HCT116 (cell line): ENCODE measurements at regions not wholly inside any gene's neighbourhood (a gene's known extent, or its start where the extent isn't known, plus 50 kb on each side); places are given as distances from the start of the nearest gene placed in this dataset.

Experiments
- ATAC-seq: fragments of 200-7000 bp; cut with Tn5 transposase; 2 replicates; pipeline ENCODE4 v1.9.1; 2020; ENCODE audit warnings: mild to moderate bottlenecking, moderate library complexity
- BruUV-seq: library from RNA; stranded (reverse); fragments of 400-500 nt; replicated peaks from 2 replicates; lab custom pipeline; 2021; lab: Mats Ljungman, UMichigan
- CTCF ChIA-PET: fragments of 300-600 bp; sonication (Branson Sonifier 250); formaldehyde crosslinking; loops from one replicate; lab custom pipeline; 2021; ENCODE audit warnings: antibody characterized with exemption; lab: Charles Lee
- POLR2A ChIA-PET: fragments of 300-600, 350-600 bp; sonication (Branson Sonifier 250); formaldehyde crosslinking; loops from one replicate; lab custom pipeline; 2021; ENCODE audit warnings: antibody characterized with exemption; lab: Charles Lee
- RAD21 ChIA-PET, 2 experiments: fragments of 300-600 bp; sonication (Branson Sonifier 250); formaldehyde crosslinking; loops; one replicate each; lab custom pipeline; 2023; ENCODE audit warnings: low total read pairs in 2 of 2; ENCODE audit not compliant: uncharacterized antibody in 2 of 2, unreplicated experiment in 2 of 2, low non-redundant PET in 1 of 2; lab: Charles Lee
- DNase-seq: peaks from one replicate; pipeline ENCODE4 v3.0.0-alpha.2; 2010; ENCODE audit warnings: low read depth, low spot score
- H2AFZ ChIP-seq: fragments of 200-600 bp; shearing (Covaris generic), sonication (generic); 2 replicates; pipeline ENCODE4 v1.6.1; 2017; ENCODE audit warnings: low read depth, mixed run types, mixed read lengths, antibody characterized with exemption, low read length; ENCODE audit not compliant: poor library complexity, severe bottlenecking
- H3K27ac ChIP-seq: 2 replicates; pipeline ENCODE4 v1.5.1; 2012; ENCODE audit warnings: low read depth, low read length
- H3K27me3 ChIP-seq: fragments of 200-600 bp; sonication (generic); 2 replicates; pipeline ENCODE4 v1.6.1; 2016; ENCODE audit warnings: mixed run types, low read length, mixed read lengths; ENCODE audit not compliant: insufficient read depth
- H3K36me3 ChIP-seq, 2 experiments: fragments of 200-500 bp in 1 of 2; fragments of 200-600 bp in 1 of 2; sonication (Bioruptor generic) in 1 of 2; sonication (generic) in 1 of 2; 2 replicates each; pipeline versions ENCODE4 v1.5.1 to v1.6.1; 2014 to 2016; ENCODE audit warnings: low read length in 2 of 2, inconsistent platforms in 1 of 2, mixed read lengths in 1 of 2, mixed run types in 1 of 2; ENCODE audit not compliant: insufficient read depth in 2 of 2, control insufficient read depth in 1 of 2
- H3K4me1 ChIP-seq, 2 experiments: fragments of 200-600 bp in 1 of 2; sonication (generic) in 1 of 2; 2 replicates each; pipeline versions ENCODE4 v1.5.1 to v1.6.1; 2012 to 2017; ENCODE audit warnings: low read length in 2 of 2, inconsistent platforms in 1 of 2, mild to moderate bottlenecking in 1 of 2, mixed read lengths in 1 of 2, mixed run types in 1 of 2, moderate library complexity in 1 of 2; ENCODE audit not compliant: insufficient read depth in 2 of 2, control insufficient read depth in 1 of 2
- H3K4me2 ChIP-seq: fragments of 200-600 bp; sonication (generic); 2 replicates; pipeline ENCODE4 v1.6.1; 2017; ENCODE audit warnings: mixed run types, low read length, mixed read lengths
- H3K4me3 ChIP-seq, 2 experiments: fragments of 200-600 bp in 1 of 2; sonication (generic) in 1 of 2; replicated peaks in 1 of 2; 2 replicates each; pipeline ENCODE4 v1.5.1; 2011 to 2016; ENCODE audit warnings: low read length in 2 of 2, control low read depth in 1 of 2, low read depth in 1 of 2, mild to moderate bottlenecking in 1 of 2, mixed read lengths in 1 of 2, mixed run types in 1 of 2
- H3K79me2 ChIP-seq: fragments of 200-600 bp; sonication (generic); 2 replicates; pipeline ENCODE4 v1.6.1; 2017; ENCODE audit warnings: mild to moderate bottlenecking, mixed run types, low read length, moderate library complexity, mixed read lengths; ENCODE audit not compliant: insufficient read depth
- H3K9ac ChIP-seq: fragments of 200-600 bp; sonication (generic); 2 replicates; pipeline ENCODE4 v1.6.1; 2016; ENCODE audit warnings: low read length, mixed read lengths
- H3K9me2 ChIP-seq: fragments of 200-600 bp; sonication (generic), shearing (Covaris generic); 2 replicates; pipeline ENCODE4 v1.6.1; 2017; ENCODE audit warnings: mixed run types, mild to moderate bottlenecking, moderate library complexity; ENCODE audit not compliant: insufficient read depth
- H3K9me3 ChIP-seq, 2 experiments: fragments of 200-500 bp in 1 of 2; fragments of 200-600 bp in 1 of 2; sonication (Bioruptor generic) in 1 of 2; sonication (generic) in 1 of 2; 2 replicates each; pipeline ENCODE4 v1.6.1; 2014 to 2017; ENCODE audit warnings: low read length in 2 of 2, mixed read lengths in 2 of 2, inconsistent platforms in 1 of 2, low read depth in 1 of 2, mild to moderate bottlenecking in 1 of 2, mixed run types in 1 of 2, moderate library complexity in 1 of 2; ENCODE audit not compliant: control insufficient read depth in 1 of 2, insufficient read depth in 1 of 2
- H4K20me1 ChIP-seq: fragments of 200-600 bp; sonication (generic), shearing (Covaris generic); 2 replicates; pipeline ENCODE4 v1.6.1; 2017; ENCODE audit warnings: mixed run types, mild to moderate bottlenecking, moderate library complexity; ENCODE audit not compliant: insufficient read depth
- ATF3 ChIP-seq: IDR thresholded peaks from 2 replicates; pipeline ENCODE4 v1.6.1; 2012
- CBX3 ChIP-seq: IDR thresholded peaks from 2 replicates; pipeline ENCODE4 v1.6.1; 2012; ENCODE audit warnings: low read depth
- CEBPB ChIP-seq: IDR thresholded peaks from 2 replicates; pipeline ENCODE4 v1.6.1; 2012; ENCODE audit warnings: low read depth
- EGR1 ChIP-seq: IDR thresholded peaks from 2 replicates; pipeline ENCODE4 v1.6.1; 2012; ENCODE audit warnings: low read depth
- ELF1 ChIP-seq: IDR thresholded peaks from 2 replicates; pipeline ENCODE4 v1.6.1; 2012; ENCODE audit warnings: low read depth, borderline replicate concordance
- FOSL1 ChIP-seq: IDR thresholded peaks from 2 replicates; pipeline ENCODE4 v1.6.1; 2012; ENCODE audit warnings: low read depth
- JUND ChIP-seq: IDR thresholded peaks from 2 replicates; pipeline ENCODE4 v1.6.1; 2012
- POLR2A ChIP-seq: IDR thresholded peaks from 2 replicates; pipeline ENCODE4 v1.7.0; 2011; ENCODE audit warnings: borderline replicate concordance; ENCODE audit not compliant: insufficient read depth, insufficient read length; ENCODE audit errors: extremely low read depth
- RAD21 ChIP-seq: IDR thresholded peaks from 2 replicates; pipeline ENCODE4 v1.6.1; 2012; ENCODE audit warnings: low read depth, mild to moderate bottlenecking
- REST ChIP-seq: IDR thresholded peaks from 2 replicates; pipeline ENCODE4 v1.6.1; 2012; ENCODE audit warnings: low read depth
- ZNF274 ChIP-seq: fragments of 200-500 bp; sonication (Bioruptor generic); IDR thresholded peaks from 2 replicates; pipeline ENCODE4 v1.6.1; 2014; ENCODE audit warnings: mild to moderate bottlenecking, low read depth, low read length, inconsistent platforms
- intact Hi-C: fragments of 100-400 bp; cut with micrococcal nuclease; formaldehyde crosslinking; loops from 2 replicates; pipeline ENCODE4 v1.10.0; 2022
- TF ChIP-seq, protein P1 (sequence below), 3 experiments: fragments of 200-600 bp in 1 of 3; sonication (generic) in 1 of 3; IDR thresholded peaks in 2 of 3; conservative IDR thresholded peaks in 1 of 3; 2 replicates each; pipeline ENCODE4 v1.5.1; 2012 to 2017; ENCODE audit warnings: low read depth in 2 of 3, low read length in 2 of 3, antibody characterized with exemption in 1 of 3, borderline replicate concordance in 1 of 3, control low read depth in 1 of 3, mild to moderate bottlenecking in 1 of 3, mixed read lengths in 1 of 3, mixed run types in 1 of 3, moderate library complexity in 1 of 3; ENCODE audit not compliant: insufficient read depth in 1 of 3
- TF ChIP-seq, protein P2 (sequence below): IDR thresholded peaks from 2 replicates; pipeline ENCODE4 v1.6.1; 2012

DNA sequence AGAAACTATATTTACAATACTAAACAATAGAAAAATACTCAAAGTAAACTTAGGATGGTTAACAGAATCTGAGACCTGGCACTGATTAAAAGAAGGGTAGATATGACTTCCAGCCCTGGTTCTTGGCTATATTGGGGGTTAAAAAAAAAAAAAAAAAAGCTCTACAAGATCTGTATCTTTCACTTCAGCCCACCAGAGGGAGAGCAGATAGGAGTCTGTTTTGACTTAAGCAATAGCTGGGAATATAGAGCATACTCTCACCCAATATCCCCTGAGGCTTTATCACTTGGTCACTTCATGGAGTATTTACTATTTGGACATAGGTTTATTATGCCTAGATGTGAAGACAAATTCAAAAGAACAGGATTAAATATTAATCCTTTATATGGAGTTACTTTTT, 598.9 kb upstream of the LINC00305 start:
- no peak overlapping the region for H3K9ac ChIP-seq
- BruUV-seq, result no TSS peak
- TF ChIP-seq ATF3, result no peak
- TF ChIP-seq ZNF274, result no peak
- TF ChIP-seq RAD21, result no peak
- no peak for TF ChIP-seq EGR1
- TF ChIP-seq FOSL1, result no peak
- no peak for TF ChIP-seq CBX3
- TF ChIP-seq ELF1, result no peak
- no peak for TF ChIP-seq POLR2A
- TF ChIP-seq JUND, result no peak
- TF ChIP-seq CEBPB, result no peak
- TF ChIP-seq, protein P1, sequence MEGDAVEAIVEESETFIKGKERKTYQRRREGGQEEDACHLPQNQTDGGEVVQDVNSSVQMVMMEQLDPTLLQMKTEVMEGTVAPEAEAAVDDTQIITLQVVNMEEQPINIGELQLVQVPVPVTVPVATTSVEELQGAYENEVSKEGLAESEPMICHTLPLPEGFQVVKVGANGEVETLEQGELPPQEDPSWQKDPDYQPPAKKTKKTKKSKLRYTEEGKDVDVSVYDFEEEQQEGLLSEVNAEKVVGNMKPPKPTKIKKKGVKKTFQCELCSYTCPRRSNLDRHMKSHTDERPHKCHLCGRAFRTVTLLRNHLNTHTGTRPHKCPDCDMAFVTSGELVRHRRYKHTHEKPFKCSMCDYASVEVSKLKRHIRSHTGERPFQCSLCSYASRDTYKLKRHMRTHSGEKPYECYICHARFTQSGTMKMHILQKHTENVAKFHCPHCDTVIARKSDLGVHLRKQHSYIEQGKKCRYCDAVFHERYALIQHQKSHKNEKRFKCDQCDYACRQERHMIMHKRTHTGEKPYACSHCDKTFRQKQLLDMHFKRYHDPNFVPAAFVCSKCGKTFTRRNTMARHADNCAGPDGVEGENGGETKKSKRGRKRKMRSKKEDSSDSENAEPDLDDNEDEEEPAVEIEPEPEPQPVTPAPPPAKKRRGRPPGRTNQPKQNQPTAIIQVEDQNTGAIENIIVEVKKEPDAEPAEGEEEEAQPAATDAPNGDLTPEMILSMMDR (IDR thresholded peaks at IDR 0.05 in 2 of 3, conservative IDR thresholded peaks at IDR 0.05 in 1 of 3; ENCODE audit: borderline replicate concordance in 1 of 3, insufficient read depth in 1 of 3, low read depth in 2 of 3, low read length in 2 of 3), result no peak
- no peak for TF ChIP-seq REST
- TF ChIP-seq, protein P2, sequence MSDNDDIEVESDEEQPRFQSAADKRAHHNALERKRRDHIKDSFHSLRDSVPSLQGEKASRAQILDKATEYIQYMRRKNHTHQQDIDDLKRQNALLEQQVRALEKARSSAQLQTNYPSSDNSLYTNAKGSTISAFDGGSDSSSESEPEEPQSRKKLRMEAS, result no peak

More for the DNA sequence above, 598.9 kb upstream of the LINC00305 start:
- H3K79me2 ChIP-seq, result no peaks in the 10 kb centered on the region
- no peak for ATAC-seq
- H4K20me1 ChIP-seq, result no peaks in the 10 kb centered on the region
- H3K4me3 ChIP-seq, result no peak overlapping the region
- ChIA-PET POLR2A (no interaction called here), CTCF (no interaction called here), RAD21 (no interaction called here)
- H3K4me2 ChIP-seq, result no peak overlapping the region
- intact Hi-C loops, result no loop called here
- no peaks in the 10 kb centered on the region for H3K27me3 ChIP-seq
- H3K27ac ChIP-seq, result no peak overlapping the region
- no peaks in the 10 kb centered on the region for H3K4me1 ChIP-seq
- no peak for DNase-seq
- no peak overlapping the region for H2AFZ ChIP-seq
- H3K9me3 ChIP-seq, result peaks cover 19 to 23% of the 10 kb centered on the region in 2 experiments; a peak in 3 of 4 replicates
- no peaks in the 10 kb centered on the region for H3K36me3 ChIP-seq
- H3K9me2 ChIP-seq, result no peaks in the 10 kb centered on the region
